Ovary (tissue), 3 donors: ENCODE measurements at regions not wholly inside any gene's neighbourhood (a gene's known extent, or its start where the extent isn't known, plus 50 kb on each side); places are given as distances from the start of the nearest gene placed in this dataset.
"Not testable (repeated sequence)": the region's sequence is repeated elsewhere in the genome, so short reads cannot be mapped to it uniquely, and the experiment has no call there.

ENCODE experiments used
- CTCF ChIP-seq, 3 donors: fragments of 450-650 bp in 2 of 3; fragments of 200-600 bp in 1 of 3; IDR thresholded peaks; one replicate each; pipeline versions ENCODE4 v1.5.1 to v1.8.0; 2016 to 2022; ENCODE audit warnings: antibody characterized with exemption in 3 of 3, mild to moderate bottlenecking in 1 of 3
- EP300 ChIP-seq: sonication (generic); formaldehyde crosslinking; IDR thresholded peaks from one replicate; pipeline ENCODE4 v1.6.1; 2017; ENCODE audit warnings: antibody characterized with exemption
- donor health status: DM: no; HTN: no; CAD: no.

- TF ChIP-seq CTCF (IDR thresholded peaks at IDR 0.05); EP300: not testable (repeated sequence)
These were observed 230.5 kb upstream of the NOTCH2NLA start for GRCh38 chr1:146459308-146459707.
